WERI-Rb-1 (cell line): ENCODE measurements at regions not wholly inside any gene's neighbourhood (a gene's known extent, or its start where the extent isn't known, plus 50 kb on each side); places are given as distances from the start of the nearest gene placed in this dataset.

Source experiments
- DNase-seq: peaks from one replicate; pipeline ENCODE4 v3.0.0-alpha.2; 2020
- H3K27ac ChIP-seq: fragments of 250-450 bp; sonication (Bioruptor Pico); 2 replicates; pipeline ENCODE4 v1.5.1; 2020; ENCODE audit warnings: mild to moderate bottlenecking, moderate library complexity
- H3K27me3 ChIP-seq: fragments of 250-450 bp; sonication (Bioruptor Pico); 2 replicates; pipeline ENCODE4 v1.5.1; 2021; ENCODE audit warnings: mild to moderate bottlenecking, low read depth, moderate library complexity; ENCODE audit not compliant: insufficient read depth, severe bottlenecking
- H3K36me3 ChIP-seq: fragments of 250-450 bp; sonication (Bioruptor Pico); 2 replicates; pipeline ENCODE4 v1.5.1; 2020; ENCODE audit warnings: mild to moderate bottlenecking, moderate library complexity
- H3K4me3 ChIP-seq: 2 replicates; pipeline ENCODE4 v1.5.1; 2011; ENCODE audit warnings: low read depth, mild to moderate bottlenecking, control low read depth, low read length
- H3K9me3 ChIP-seq: fragments of 250-450 bp; sonication (Bioruptor Pico); 2 replicates; pipeline ENCODE4 v1.5.1; 2021; ENCODE audit warnings: mild to moderate bottlenecking, moderate library complexity; ENCODE audit not compliant: severe bottlenecking
- TF ChIP-seq, protein P1 (sequence below): IDR thresholded peaks from 2 replicates; pipeline ENCODE4 v1.5.1; 2011; ENCODE audit warnings: low read depth, mild to moderate bottlenecking, control low read depth, inconsistent platforms, low read length

DNA sequence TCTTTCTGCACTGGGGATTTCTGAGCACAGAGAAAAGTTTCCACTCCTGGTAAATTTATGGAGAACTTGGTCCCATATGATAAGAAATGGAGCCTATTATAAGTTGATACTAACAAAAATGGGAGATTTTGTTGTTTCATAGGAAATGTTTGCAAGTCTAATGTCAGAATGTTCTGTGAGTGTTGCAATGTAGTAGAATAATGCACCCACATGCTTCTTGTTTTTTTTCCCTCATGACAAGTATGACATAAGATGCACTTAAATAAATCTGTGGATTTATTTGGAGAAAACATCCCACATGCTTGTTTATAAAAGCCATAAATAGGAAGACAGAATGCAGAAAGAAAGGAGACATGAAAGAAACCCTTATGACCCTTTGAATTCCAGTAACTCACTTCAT lies 50.8 kb upstream of the KCNJ6 start:
- H3K9me3 ChIP-seq: no peaks in the 10 kb centered on the region
- TF ChIP-seq, protein P1, sequence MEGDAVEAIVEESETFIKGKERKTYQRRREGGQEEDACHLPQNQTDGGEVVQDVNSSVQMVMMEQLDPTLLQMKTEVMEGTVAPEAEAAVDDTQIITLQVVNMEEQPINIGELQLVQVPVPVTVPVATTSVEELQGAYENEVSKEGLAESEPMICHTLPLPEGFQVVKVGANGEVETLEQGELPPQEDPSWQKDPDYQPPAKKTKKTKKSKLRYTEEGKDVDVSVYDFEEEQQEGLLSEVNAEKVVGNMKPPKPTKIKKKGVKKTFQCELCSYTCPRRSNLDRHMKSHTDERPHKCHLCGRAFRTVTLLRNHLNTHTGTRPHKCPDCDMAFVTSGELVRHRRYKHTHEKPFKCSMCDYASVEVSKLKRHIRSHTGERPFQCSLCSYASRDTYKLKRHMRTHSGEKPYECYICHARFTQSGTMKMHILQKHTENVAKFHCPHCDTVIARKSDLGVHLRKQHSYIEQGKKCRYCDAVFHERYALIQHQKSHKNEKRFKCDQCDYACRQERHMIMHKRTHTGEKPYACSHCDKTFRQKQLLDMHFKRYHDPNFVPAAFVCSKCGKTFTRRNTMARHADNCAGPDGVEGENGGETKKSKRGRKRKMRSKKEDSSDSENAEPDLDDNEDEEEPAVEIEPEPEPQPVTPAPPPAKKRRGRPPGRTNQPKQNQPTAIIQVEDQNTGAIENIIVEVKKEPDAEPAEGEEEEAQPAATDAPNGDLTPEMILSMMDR: no peak
- DNase-seq: no peak
- no peak overlapping the region for H3K27ac ChIP-seq
- no peaks in the 10 kb centered on the region for H3K27me3 ChIP-seq
- no peak overlapping the region for H3K4me3 ChIP-seq
- no peaks in the 10 kb centered on the region for H3K36me3 ChIP-seq

DNA sequence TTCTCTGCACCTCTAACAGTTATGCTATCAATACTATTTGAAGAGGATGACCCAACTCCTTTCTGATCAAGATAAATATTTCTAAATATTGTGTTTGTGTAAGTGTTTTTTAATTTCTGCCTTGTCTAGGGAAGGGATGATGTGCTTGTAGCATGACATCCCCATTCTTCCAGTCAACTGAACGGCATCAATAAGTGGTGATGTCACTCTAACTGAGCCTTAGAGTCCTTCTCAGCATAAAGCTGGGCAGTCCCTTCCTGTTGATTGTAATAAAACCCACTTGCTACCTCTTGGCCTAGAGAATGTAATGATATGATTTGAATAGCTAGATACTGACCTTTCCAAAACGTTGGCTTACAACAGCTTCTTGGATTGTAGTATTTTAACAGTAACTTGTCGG lies 52.5 kb upstream of the KCNJ6 start:
- Histone ChIP-seq H3K36me3 (no peaks in the 10 kb centered on the region), H3K27me3 (no peaks in the 10 kb centered on the region), H3K27ac (no peak overlapping the region), H3K9me3 (no peaks in the 10 kb centered on the region), H3K4me3 (no peak overlapping the region)
- TF ChIP-seq, protein P1: no peak
- no peak for DNase-seq

- DNase-seq: no peak
- Histone ChIP-seq H3K36me3 (no peaks in the 10 kb centered on the region), H3K4me3 (no peak overlapping the region), H3K9me3 (no peaks in the 10 kb centered on the region), H3K27ac (no peak overlapping the region), H3K27me3 (no peaks in the 10 kb centered on the region)
- TF ChIP-seq, protein P1: no peak
Measured at GRCh38 chr21:37970548-37970947, 54.3 kb upstream of the KCNJ6 start.

- TF ChIP-seq, protein P1: no peak
- H3K27me3 ChIP-seq: no peaks in the 10 kb centered on the region
- no peak for DNase-seq
- no peak overlapping the region for H3K4me3 ChIP-seq
- H3K27ac ChIP-seq: no peak overlapping the region
- H3K36me3 ChIP-seq: no peaks in the 10 kb centered on the region
- no peaks in the 10 kb centered on the region for H3K9me3 ChIP-seq
Measured at GRCh38 chr21:37971390-37971950, 55.2 kb upstream of the KCNJ6 start.

DNA sequence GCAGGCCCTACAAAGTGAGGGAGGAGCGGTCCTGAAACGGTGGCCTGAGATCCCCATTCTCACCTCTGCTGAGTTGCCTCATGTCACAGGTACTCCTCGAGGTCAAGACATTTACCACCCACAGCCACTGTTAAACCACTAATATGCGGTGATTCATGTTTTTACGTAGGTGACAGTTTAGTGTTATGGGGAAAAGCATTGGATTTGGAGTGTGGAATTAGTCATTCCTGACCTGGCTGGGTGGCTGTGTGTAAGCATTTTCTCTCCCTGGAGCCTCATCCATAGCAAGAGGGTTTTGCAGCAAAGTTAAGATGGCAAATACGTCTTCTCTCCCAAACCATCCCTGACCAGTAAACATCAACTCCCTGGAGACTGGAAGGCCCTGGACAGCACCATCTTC lies 57.8 kb upstream of the KCNJ6 start:
- H3K36me3 ChIP-seq: no peaks in the 10 kb centered on the region
- H3K9me3 ChIP-seq: no peaks in the 10 kb centered on the region
- H3K27me3 ChIP-seq: no peaks in the 10 kb centered on the region
- no peak for DNase-seq
- H3K4me3 ChIP-seq: no peak overlapping the region
- TF ChIP-seq, protein P1: no peak
- H3K27ac ChIP-seq: no peak overlapping the region
